Transverse colon (tissue), 3 donors: ENCODE measurements at regions not wholly inside any gene's neighbourhood (a gene's known extent, or its start where the extent isn't known, plus 50 kb on each side); places are given as distances from the start of the nearest gene placed in this dataset.

ENCODE experiments used
- CTCF ChIP-seq, 5 experiments: fragments of 200-600 bp in 3 of 5; fragments of 450-650 bp in 2 of 5; sonication (generic) in 3 of 5; IDR thresholded peaks; 1 replicate in 2 of 5; 2 replicates in 3 of 5; pipeline ENCODE4 v1.5.1; 2016 to 2017; ENCODE audit warnings: antibody characterized with exemption in 5 of 5, inconsistent platforms in 3 of 5, mild to moderate bottlenecking in 2 of 5, moderate library complexity in 1 of 5
- EP300 ChIP-seq: sonication (generic); formaldehyde crosslinking; IDR thresholded peaks from one replicate; pipeline ENCODE4 v1.6.1; 2017; ENCODE audit warnings: antibody characterized with exemption, low read depth
- POLR2A ChIP-seq: fragments of 450-650 bp; IDR thresholded peaks from one replicate; pipeline ENCODE4 v1.6.1; 2016; ENCODE audit warnings: antibody characterized with exemption, mild to moderate bottlenecking, moderate library complexity

GRCh38 chr2:191612496-191612895 is 65.4 kb upstream of the NABP1 start:
- no peak for TF ChIP-seq EP300
- TF ChIP-seq POLR2A, result no peak
- no peak for TF ChIP-seq CTCF (IDR thresholded peaks at IDR 0.05)
